Endothelial cell of umbilical vein (primary cell): ENCODE measurements at regions not wholly inside any gene's neighbourhood (a gene's known extent, or its start where the extent isn't known, plus 50 kb on each side); places are given as distances from the start of the nearest gene placed in this dataset.

Experiments
- BruUV-seq: library from RNA; stranded (reverse); fragments of 400-500 nt; replicated peaks from 2 replicates; lab custom pipeline; 2021; lab: Mats Ljungman, UMichigan
- CTCF ChIA-PET: fragments of 300-600, 350-600 bp; sonication (Branson Sonifier 250); formaldehyde crosslinking; loops from one replicate; lab custom pipeline; 2021; ENCODE audit warnings: antibody characterized with exemption, inconsistent platforms; lab: Charles Lee
- POLR2A ChIA-PET: fragments of 300-600, 350-600 bp; sonication (Branson Sonifier 250); formaldehyde crosslinking; loops from one replicate; lab custom pipeline; 2021; ENCODE audit warnings: antibody characterized with exemption, inconsistent platforms; lab: Charles Lee
- DNase-seq: peaks from one replicate; pipeline ENCODE4 v3.0.0-alpha.2; 2011; ENCODE audit warnings: low read depth, low spot score
- FAIRE-seq: peaks from 2 replicates; lab custom pipeline; 2011; peaks lifted over from hg19 to GRCh38; lab: Jason Lieb, UNC
- H2AFZ ChIP-seq: 2 replicates; pipeline ENCODE4 v1.6.0; 2012; ENCODE audit warnings: low read depth, low read length, control low read depth, inconsistent platforms
- H3K27ac ChIP-seq: 2 replicates; pipeline ENCODE4 v1.5.1; 2011; ENCODE audit warnings: low read depth, mild to moderate bottlenecking, control low read depth, low read length, moderate library complexity; ENCODE audit not compliant: insufficient read depth
- H3K27me3 ChIP-seq, 2 experiments: 2 replicates each; pipeline versions ENCODE4 v1.6.0 to v1.6.1; 2011; ENCODE audit warnings: low read length in 2 of 2, mixed read lengths in 1 of 2; ENCODE audit not compliant: control insufficient read depth in 2 of 2, insufficient read depth in 2 of 2
- H3K36me3 ChIP-seq, 2 experiments: 2 replicates in 1 of 2; 3 replicates in 1 of 2; pipeline ENCODE4 v1.5.1; 2011; ENCODE audit warnings: low read length in 2 of 2, mild to moderate bottlenecking in 1 of 2, moderate library complexity in 1 of 2; ENCODE audit not compliant: control insufficient read depth in 2 of 2, insufficient read depth in 2 of 2; ENCODE audit errors: extremely low read depth in 1 of 2
- H3K4me1 ChIP-seq: 3 replicates; pipeline ENCODE4 v1.5.1; 2011; ENCODE audit warnings: mild to moderate bottlenecking, low read length; ENCODE audit not compliant: control insufficient read depth, insufficient read depth; ENCODE audit errors: extremely low read depth
- H3K4me2 ChIP-seq: 2 replicates; pipeline ENCODE4 v1.6.1; 2011; ENCODE audit warnings: low read length, control low read depth, mixed read lengths; ENCODE audit not compliant: insufficient read depth
- H3K4me3 ChIP-seq, 3 experiments: fragments of 200-600 bp in 1 of 3; sonication (generic), shearing (Covaris generic) in 1 of 3; replicated peaks in 1 of 3; 2 replicates each; pipeline ENCODE4 v1.5.1; 2011 to 2016; ENCODE audit warnings: control low read depth in 3 of 3, low read length in 3 of 3, mild to moderate bottlenecking in 2 of 3, inconsistent platforms in 1 of 3, low read depth in 1 of 3, moderate library complexity in 1 of 3; ENCODE audit not compliant: insufficient read depth in 1 of 3
- H3K79me2 ChIP-seq: 2 replicates; pipeline ENCODE4 v1.6.0; 2012; ENCODE audit warnings: low read length, inconsistent platforms; ENCODE audit not compliant: control insufficient read depth, insufficient read depth
- H3K9ac ChIP-seq: replicated peaks from 2 replicates; pipeline ENCODE3; 2011; ENCODE audit warnings: low read length, control low read depth; ENCODE audit not compliant: insufficient read depth; ENCODE audit errors: extremely low read depth
- H3K9me1 ChIP-seq: replicated peaks from 3 replicates; pipeline ENCODE4 v1.6.0; 2011; ENCODE audit warnings: mild to moderate bottlenecking, low read length; ENCODE audit not compliant: control insufficient read depth, insufficient read depth; ENCODE audit errors: extremely low read depth
- H3K9me3 ChIP-seq: replicated peaks from 2 replicates; pipeline ENCODE4 v1.5.1; 2012; ENCODE audit warnings: low read length, inconsistent platforms; ENCODE audit not compliant: control insufficient read depth, insufficient read depth
- H4K20me1 ChIP-seq: replicated peaks from 2 replicates; pipeline ENCODE3; 2011; ENCODE audit warnings: mild to moderate bottlenecking, low read length; ENCODE audit not compliant: control insufficient read depth, insufficient read depth; ENCODE audit errors: extremely low read depth
- EZH2 ChIP-seq: IDR thresholded peaks from 2 replicates; pipeline ENCODE4 v1.6.1; 2012; ENCODE audit warnings: borderline replicate concordance, low read depth, mild to moderate bottlenecking, moderate library complexity, low read length, inconsistent platforms; ENCODE audit not compliant: severe bottlenecking
- FOS ChIP-seq: IDR thresholded peaks from 2 replicates; pipeline ENCODE4 v1.6.1; 2011; ENCODE audit warnings: mild to moderate bottlenecking, low read length, moderate library complexity, borderline replicate concordance; ENCODE audit not compliant: insufficient read depth
- GATA2 ChIP-seq: IDR thresholded peaks from 2 replicates; pipeline ENCODE4 v1.7.0; 2011; ENCODE audit warnings: low read depth, mild to moderate bottlenecking, moderate library complexity, mixed read lengths, low read length; ENCODE audit not compliant: insufficient read length, insufficient read depth
- JUN ChIP-seq: IDR thresholded peaks from 2 replicates; pipeline ENCODE4 v1.6.1; 2011; ENCODE audit warnings: borderline replicate concordance, low read depth; ENCODE audit not compliant: insufficient read length, insufficient read depth
- MYC ChIP-seq: IDR thresholded peaks from one replicate; pipeline ENCODE4 v1.6.1; 2011; ENCODE audit warnings: mild to moderate bottlenecking, low read depth, low read length
- POLR2A ChIP-seq: IDR thresholded peaks from 2 replicates; pipeline ENCODE4 v1.6.1; 2012; ENCODE audit warnings: low read depth, mild to moderate bottlenecking, control low read depth, low read length
- POLR2AphosphoS5 ChIP-seq: IDR thresholded peaks from 2 replicates; pipeline ENCODE4 v1.6.1; 2012; ENCODE audit warnings: low read depth, mild to moderate bottlenecking, control low read depth, low read length, moderate library complexity; ENCODE audit not compliant: insufficient read depth
- dilution Hi-C: fragments of 300-500 bp; cut with MboI; formaldehyde crosslinking; loops from one replicate; pipeline ENCODE4 v1.15.0; 2019; ENCODE audit warnings: low sequenced_read_pairs; ENCODE audit not compliant: extremely low pct_ligation_motif_present
- intact Hi-C: fragments of 100-400 bp; cut with micrococcal nuclease; formaldehyde crosslinking; loops from one replicate; pipeline ENCODE4 v1.10.0; 2022
- TF ChIP-seq, protein P1 (sequence below): IDR thresholded peaks from 2 replicates; pipeline ENCODE4 v1.6.1; 2011; ENCODE audit not compliant: insufficient read depth, insufficient read length
- TF ChIP-seq, protein P2 (sequence below), 2 donors: IDR thresholded peaks; 1 replicate in 1 of 2; 2 replicates in 1 of 2; pipeline ENCODE4 v1.5.1; 2011; ENCODE audit warnings: low read length in 2 of 2, mild to moderate bottlenecking in 2 of 2, moderate library complexity in 2 of 2, control low read depth in 1 of 2, inconsistent platforms in 1 of 2, low read depth in 1 of 2; ENCODE audit not compliant: insufficient read depth in 1 of 2; ENCODE audit errors: extremely low read depth in 1 of 2

DNA sequence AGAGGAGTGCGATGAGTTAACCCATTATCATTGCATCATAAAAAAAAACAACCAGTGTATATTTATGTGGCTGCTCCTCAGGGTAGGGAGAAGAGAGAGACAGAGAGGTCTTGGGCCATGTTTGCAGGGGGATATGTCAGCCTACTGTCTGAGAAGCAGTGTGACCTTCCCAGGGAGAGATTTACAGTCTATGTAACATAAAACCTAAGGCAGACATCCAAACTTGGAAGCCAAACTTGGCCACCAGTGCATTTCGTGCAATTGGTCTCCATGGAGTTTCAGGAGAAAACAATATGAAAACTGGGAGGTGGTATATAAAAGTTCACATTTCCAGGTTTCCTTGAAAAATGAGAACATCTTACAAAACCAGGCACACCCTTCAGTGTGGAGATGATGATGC is 85.9 kb upstream of the CXCL12 start:
- CTCF ChIA-PET: no interaction called here
- H3K27me3 ChIP-seq: no peaks in the 10 kb centered on the region
- BruUV-seq: no TSS peak
- H3K4me2 ChIP-seq: no peak overlapping the region
- no peak overlapping the region for H3K4me3 ChIP-seq
- H2AFZ ChIP-seq: no peak overlapping the region
- H3K4me1 ChIP-seq: no peaks in the 10 kb centered on the region
- intact Hi-C loops (no loop called here), dilution Hi-C loops (no loop called here)
- H3K36me3 ChIP-seq: no peaks in the 10 kb centered on the region
- TF ChIP-seq POLR2A (no peak), EZH2 (no peak), FOS (no peak), POLR2AphosphoS5 (no peak), GATA2 (no peak), JUN (no peak), MYC (no peak)
- TF ChIP-seq, protein P1, sequence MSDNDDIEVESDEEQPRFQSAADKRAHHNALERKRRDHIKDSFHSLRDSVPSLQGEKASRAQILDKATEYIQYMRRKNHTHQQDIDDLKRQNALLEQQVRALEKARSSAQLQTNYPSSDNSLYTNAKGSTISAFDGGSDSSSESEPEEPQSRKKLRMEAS: no peak
- TF ChIP-seq, protein P2, sequence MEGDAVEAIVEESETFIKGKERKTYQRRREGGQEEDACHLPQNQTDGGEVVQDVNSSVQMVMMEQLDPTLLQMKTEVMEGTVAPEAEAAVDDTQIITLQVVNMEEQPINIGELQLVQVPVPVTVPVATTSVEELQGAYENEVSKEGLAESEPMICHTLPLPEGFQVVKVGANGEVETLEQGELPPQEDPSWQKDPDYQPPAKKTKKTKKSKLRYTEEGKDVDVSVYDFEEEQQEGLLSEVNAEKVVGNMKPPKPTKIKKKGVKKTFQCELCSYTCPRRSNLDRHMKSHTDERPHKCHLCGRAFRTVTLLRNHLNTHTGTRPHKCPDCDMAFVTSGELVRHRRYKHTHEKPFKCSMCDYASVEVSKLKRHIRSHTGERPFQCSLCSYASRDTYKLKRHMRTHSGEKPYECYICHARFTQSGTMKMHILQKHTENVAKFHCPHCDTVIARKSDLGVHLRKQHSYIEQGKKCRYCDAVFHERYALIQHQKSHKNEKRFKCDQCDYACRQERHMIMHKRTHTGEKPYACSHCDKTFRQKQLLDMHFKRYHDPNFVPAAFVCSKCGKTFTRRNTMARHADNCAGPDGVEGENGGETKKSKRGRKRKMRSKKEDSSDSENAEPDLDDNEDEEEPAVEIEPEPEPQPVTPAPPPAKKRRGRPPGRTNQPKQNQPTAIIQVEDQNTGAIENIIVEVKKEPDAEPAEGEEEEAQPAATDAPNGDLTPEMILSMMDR (IDR thresholded peaks at IDR 0.05; ENCODE audit: extremely low read depth in 1 of 2, insufficient read depth in 1 of 2, low read depth in 1 of 2, low read length in 2 of 2): no peak
- POLR2A ChIA-PET: no interaction called here
- H3K9ac ChIP-seq: no peak overlapping the region
- H3K9me1 ChIP-seq: no peaks in the 10 kb centered on the region
- FAIRE-seq: no peak
- H3K27ac ChIP-seq: no peak overlapping the region
- DNase-seq: no peak
- H4K20me1 ChIP-seq: no peaks in the 10 kb centered on the region
- no peaks in the 10 kb centered on the region for H3K9me3 ChIP-seq
- H3K79me2 ChIP-seq: no peaks in the 10 kb centered on the region
